Hepatocyte (in vitro differentiated cells): ENCODE measurements at regions not wholly inside any gene's neighbourhood (a gene's known extent, or its start where the extent isn't known, plus 50 kb on each side); places are given as distances from the start of the nearest gene placed in this dataset.
"Not testable (repeated sequence)": the region's sequence is repeated elsewhere in the genome, so short reads cannot be mapped to it uniquely, and the experiment has no call there.

Source experiments
- DNase-seq: peaks from one replicate; pipeline ENCODE4 v3.0.0-alpha.2; 2016; ENCODE audit warnings: low spot score
- H2AFZ ChIP-seq: fragments of 200-600 bp; sonication (generic); 2 replicates; pipeline ENCODE4 v1.6.0; 2016; ENCODE audit warnings: antibody characterized with exemption, mild to moderate bottlenecking
- H3K27ac ChIP-seq: fragments of 200-600 bp; sonication (generic); 2 replicates; pipeline ENCODE4 v1.5.1; 2016; ENCODE audit warnings: mild to moderate bottlenecking
- H3K27me3 ChIP-seq: fragments of 200-600 bp; sonication (generic); 2 replicates; pipeline ENCODE4 v1.6.1; 2016
- H3K36me3 ChIP-seq: fragments of 200-600 bp; sonication (generic); replicated peaks from 2 replicates; pipeline ENCODE4 v1.5.1; 2016; ENCODE audit warnings: low read depth; ENCODE audit not compliant: insufficient read depth
- H3K4me1 ChIP-seq: fragments of 200-600 bp; sonication (generic); 2 replicates; pipeline ENCODE4 v1.5.1; 2016; ENCODE audit warnings: mild to moderate bottlenecking, moderate library complexity; ENCODE audit not compliant: insufficient read depth
- H3K4me2 ChIP-seq: fragments of 200-600 bp; sonication (generic); 2 replicates; pipeline ENCODE4 v1.6.0; 2016
- H3K4me3 ChIP-seq: fragments of 200-600 bp; sonication (generic); 2 replicates; pipeline ENCODE4 v1.5.1; 2016; ENCODE audit warnings: mild to moderate bottlenecking
- H3K79me2 ChIP-seq: fragments of 200-600 bp; sonication (generic); 2 replicates; pipeline ENCODE4 v1.6.0; 2017; ENCODE audit warnings: mild to moderate bottlenecking
- H3K9me2 ChIP-seq: fragments of 200-600 bp; sonication (generic); replicated peaks from 2 replicates; pipeline ENCODE4 v1.6.0; 2017; ENCODE audit warnings: mild to moderate bottlenecking; ENCODE audit not compliant: insufficient read depth
- H3K9me3 ChIP-seq: fragments of 200-600 bp; sonication (generic); 2 replicates; pipeline ENCODE4 v1.5.1; 2016; ENCODE audit warnings: low read depth, mild to moderate bottlenecking
- H4K20me1 ChIP-seq: fragments of 200-600 bp; sonication (generic); 2 replicates; pipeline ENCODE4 v1.6.0; 2016; ENCODE audit warnings: mild to moderate bottlenecking; ENCODE audit not compliant: insufficient read depth, poor library complexity, severe bottlenecking
- CTCF ChIP-seq: fragments of 200-600 bp; sonication (generic); IDR thresholded peaks from 2 replicates; pipeline ENCODE4 v1.5.1; 2016; ENCODE audit warnings: antibody characterized with exemption, mild to moderate bottlenecking; ENCODE audit not compliant: poor library complexity
- EZH2 ChIP-seq: fragments of 200-600 bp; sonication (generic); IDR thresholded peaks from 2 replicates; pipeline ENCODE4 v1.6.1; 2016; ENCODE audit warnings: antibody characterized with exemption, mild to moderate bottlenecking, borderline replicate concordance
- EZH2phosphoT487 ChIP-seq: fragments of 200-600 bp; sonication (generic); IDR thresholded peaks from one replicate; pipeline ENCODE4 v1.6.1; 2018; ENCODE audit warnings: antibody characterized with exemption, mild to moderate bottlenecking, low read depth, moderate library complexity; ENCODE audit not compliant: unreplicated experiment, severe bottlenecking
- WGBS: methylation state at CpG from one replicate; pipeline ENCODE4 v1.1.6; 2016; ENCODE audit warnings: low lambda C conversion rate; ENCODE audit errors: missing lambda C conversion rate; 5-methylcytosine and 5-hydroxymethylcytosine counted together

- Histone ChIP-seq H4K20me1 (peaks cover 26% of the 10 kb centered on the region), H3K4me3 (no peak overlapping the region), H3K36me3 (no peaks in the 10 kb centered on the region), H3K27me3 (no peaks in the 10 kb centered on the region), H3K79me2 (peaks cover 99% of the 10 kb centered on the region), H3K27ac (no peak overlapping the region), H3K4me1 (peaks cover 13% of the 10 kb centered on the region), H3K9me2 (no peaks in the 10 kb centered on the region), H3K4me2 (no peak overlapping the region), H2AFZ (no peak overlapping the region), H3K9me3 (peaks cover 10% of the 10 kb centered on the region)
- TF ChIP-seq CTCF (no peak), EZH2phosphoT487 (no peak), EZH2 (no peak)
- WGBS: 87% methylated on average over 4 of the region's 4 CpGs
- no peak for DNase-seq
Observed at GRCh38 chr17:68107373-68107772, 71.8 kb downstream of the KPNA2 start.

GRCh38 chr17:68108313-68109000 is 72.9 kb downstream of the KPNA2 start:
- H2AFZ ChIP-seq: no peak overlapping the region
- H3K27me3 ChIP-seq: no peaks in the 10 kb centered on the region
- H3K9me2 ChIP-seq: no peaks in the 10 kb centered on the region
- no peak overlapping the region for H3K4me3 ChIP-seq
- peaks cover 8% of the 10 kb centered on the region for H3K4me1 ChIP-seq
- H3K79me2 ChIP-seq: peaks cover 99% of the 10 kb centered on the region
- TF ChIP-seq EZH2phosphoT487 (no peak), EZH2 (no peak), CTCF (no peak)
- peaks cover 10% of the 10 kb centered on the region for H3K9me3 ChIP-seq
- no peak overlapping the region for H3K4me2 ChIP-seq
- H4K20me1 ChIP-seq: peaks cover 21% of the 10 kb centered on the region
- WGBS: 95% methylated on average over 9 of the region's 9 CpGs
- no peak for DNase-seq
- H3K36me3 ChIP-seq: no peaks in the 10 kb centered on the region
- no peak overlapping the region for H3K27ac ChIP-seq

GRCh38 chr17:68109404-68109803 is 73.9 kb downstream of the KPNA2 start:
- WGBS: 100% methylated on average over 4 of the region's 4 CpGs
- not testable (repeated sequence) for H3K4me2 ChIP-seq, H3K4me3 ChIP-seq, H3K36me3 ChIP-seq, H3K9me2 ChIP-seq, H3K4me1 ChIP-seq, DNase-seq, H3K9me3 ChIP-seq, H3K27me3 ChIP-seq, H2AFZ ChIP-seq, H3K27ac ChIP-seq
- peaks cover 21% of the 10 kb centered on the region for H4K20me1 ChIP-seq
- H3K79me2 ChIP-seq: peaks cover 96% of the 10 kb centered on the region

GRCh38 chr17:68116211-68116610 is 80.7 kb downstream of the KPNA2 start:
- DNase-seq, H2AFZ ChIP-seq, H3K4me3 ChIP-seq, H3K36me3 ChIP-seq, H4K20me1 ChIP-seq, H3K4me2 ChIP-seq, H3K9me3 ChIP-seq, H3K27ac ChIP-seq, H3K4me1 ChIP-seq, H3K9me2 ChIP-seq, H3K27me3 ChIP-seq: not testable (repeated sequence)
- WGBS: no CpG with 5 or more reads among the region's 32 CpGs
- H3K79me2 ChIP-seq: peaks cover 28% of the 10 kb centered on the region
